ENCODE measurements at regions not wholly inside any gene's neighbourhood (a gene's known extent, or its start where the extent isn't known, plus 50 kb on each side); places are given as distances from the start of the nearest gene placed in this dataset. TPM values are rescaled to one million over a fixed set of nuclear protein-coding genes. Genes with fewer than 3 reads are reported as not detected.

GRCh38 chr5:79850941-79851340 lies 140.1 kb downstream of the MTX3 start:
- Histone ChIP-seq H3K27me3 (ENCODE audit: low read length) (no peaks in the 10 kb centered on the region), H3K79me2 (ENCODE audit: low read length) (no peaks in the 10 kb centered on the region), H3K4me3 (ENCODE audit: low read length) (no peak overlapping the region), H3K4me2 (ENCODE audit: low read depth, low read length, poor library complexity, severe bottlenecking) (no peak overlapping the region), H3K9me2 (replicated peaks; ENCODE audit: insufficient read depth, low read length) (no peaks in the 10 kb centered on the region), H4K20me1 (ENCODE audit: insufficient read depth, low read depth, low read length) (no peaks in the 10 kb centered on the region), H3K27ac (ENCODE audit: low read length) (no peak overlapping the region), H3K4me1 (ENCODE audit: low read length) (no peaks in the 10 kb centered on the region), H3K9ac (ENCODE audit: low read length) (no peak overlapping the region), H3K9me3 (ENCODE audit: low read length) (no peaks in the 10 kb centered on the region), H2AFZ (ENCODE audit: low read length) (no peak overlapping the region), H3K36me3 (ENCODE audit: insufficient read depth, low read length) (no peaks in the 10 kb centered on the region)
- no peak for DNase-seq

GRCh38 chr5:79850316-79850822 lies 140.7 kb downstream of the MTX3 start:
- no peak for DNase-seq

GRCh38 chr5:79849486-79850315 lies 141.4 kb downstream of the MTX3 start:
- Histone ChIP-seq H3K9ac (ENCODE audit: low read length) (no peak overlapping the region), H4K20me1 (ENCODE audit: insufficient read depth, low read depth, low read length) (no peaks in the 10 kb centered on the region), H2AFZ (ENCODE audit: low read length) (no peak overlapping the region), H3K27me3 (ENCODE audit: low read length) (no peaks in the 10 kb centered on the region), H3K4me1 (ENCODE audit: low read length) (no peaks in the 10 kb centered on the region), H3K27ac (ENCODE audit: low read length) (no peak overlapping the region), H3K79me2 (ENCODE audit: low read length) (no peaks in the 10 kb centered on the region), H3K9me3 (ENCODE audit: low read length) (no peaks in the 10 kb centered on the region), H3K4me3 (ENCODE audit: low read length) (no peak overlapping the region), H3K9me2 (replicated peaks; ENCODE audit: insufficient read depth, low read length) (no peaks in the 10 kb centered on the region), H3K36me3 (ENCODE audit: insufficient read depth, low read length) (no peaks in the 10 kb centered on the region), H3K4me2 (ENCODE audit: low read depth, low read length, poor library complexity, severe bottlenecking) (no peak overlapping the region)
- DNase-seq: no peak

More at GRCh38 chr5:79850316-79850822, 140.7 kb downstream of the MTX3 start:
- Histone ChIP-seq H3K9me3 (ENCODE audit: low read length) (no peaks in the 10 kb centered on the region), H3K9me2 (replicated peaks; ENCODE audit: insufficient read depth, low read length) (no peaks in the 10 kb centered on the region), H3K79me2 (ENCODE audit: low read length) (no peaks in the 10 kb centered on the region), H3K4me1 (ENCODE audit: low read length) (no peaks in the 10 kb centered on the region), H3K36me3 (ENCODE audit: insufficient read depth, low read length) (no peaks in the 10 kb centered on the region), H2AFZ (ENCODE audit: low read length) (no peak overlapping the region), H3K27me3 (ENCODE audit: low read length) (no peaks in the 10 kb centered on the region), H3K4me2 (ENCODE audit: low read depth, low read length, poor library complexity, severe bottlenecking) (no peak overlapping the region), H3K4me3 (ENCODE audit: low read length) (no peak overlapping the region), H3K27ac (ENCODE audit: low read length) (no peak overlapping the region), H4K20me1 (ENCODE audit: insufficient read depth, low read depth, low read length) (no peaks in the 10 kb centered on the region), H3K9ac (ENCODE audit: low read length) (no peak overlapping the region)

Small RNA genes in the stretch of these regions (small RNA-seq; reads per million reads assigned to genes)
- not detected for gene AC008496.1
